GM12878 (cell line): ENCODE measurements at regions not wholly inside any gene's neighbourhood (a gene's known extent, or its start where the extent isn't known, plus 50 kb on each side); places are given as distances from the start of the nearest gene placed in this dataset.

Experiments
- ATAC-seq: fragments of 200-7000 bp; cut with Tn5 transposase; 3 replicates; pipeline ENCODE4 v1.9.1; 2020; ENCODE audit warnings: mild to moderate bottlenecking, moderate library complexity
- BruUV-seq: library from RNA; stranded (reverse); fragments of 400-500 nt; replicated peaks from 2 replicates; lab custom pipeline; 2021; lab: Mats Ljungman, UMichigan
- CTCF ChIA-PET: fragments of 300-600 bp; sonication (Branson Sonifier 250); formaldehyde crosslinking; extraction: SDS; loops from one replicate; lab custom pipeline; 2021; ENCODE audit warnings: inconsistent platforms; lab: Yijun Ruan, JAX
- POLR2A ChIA-PET: fragments of 350-600 bp; formaldehyde crosslinking; extraction: SDS; loops from one replicate; lab custom pipeline; 2021; ENCODE audit warnings: inconsistent platforms; lab: Charles Lee
- RAD21 ChIA-PET: fragments of 300-600 bp; sonication (Branson Sonifier 250); formaldehyde crosslinking; loops from one replicate; lab custom pipeline; 2023; ENCODE audit warnings: antibody characterized with exemption; ENCODE audit not compliant: unreplicated experiment; lab: Charles Lee
- SMC1A ChIA-PET: fragments of 300-600 bp; sonication (Branson Sonifier 250); formaldehyde crosslinking; loops from one replicate; lab custom pipeline; 2023; ENCODE audit not compliant: unreplicated experiment, uncharacterized antibody; lab: Charles Lee
- DNase-seq: peaks from one replicate; pipeline ENCODE4 v3.0.0-alpha.2; 2011; ENCODE audit warnings: low read depth, low spot score
- FAIRE-seq: peaks from 3 replicates; lab custom pipeline; 2011; peaks lifted over from hg19 to GRCh38; lab: Jason Lieb, UNC
- H2AFZ ChIP-seq: 2 replicates; pipeline ENCODE4 v1.6.0; 2011; ENCODE audit warnings: low read depth, low read length, control low read depth; ENCODE audit not compliant: control insufficient read depth
- H3K27ac ChIP-seq: 2 replicates; pipeline ENCODE4 v1.5.1; 2011; ENCODE audit warnings: control low read depth; ENCODE audit not compliant: control insufficient read depth, insufficient read depth
- H3K27me3 ChIP-seq, 2 experiments: replicated peaks in 1 of 2; 2 replicates each; pipeline versions ENCODE4 v1.6.0 to v1.6.1; 2011; ENCODE audit warnings: low read length in 1 of 2; ENCODE audit not compliant: control insufficient read depth in 2 of 2, insufficient read depth in 2 of 2
- H3K36me3 ChIP-seq, 2 experiments: 2 replicates each; pipeline ENCODE4 v1.5.1; 2011; ENCODE audit warnings: low read length in 1 of 2; ENCODE audit not compliant: control insufficient read depth in 2 of 2, insufficient read depth in 2 of 2
- H3K4me1 ChIP-seq: 2 replicates; pipeline ENCODE4 v1.6.1; 2011; ENCODE audit warnings: mild to moderate bottlenecking, low read length, moderate library complexity, mixed read lengths; ENCODE audit not compliant: control insufficient read depth, insufficient read depth
- H3K4me2 ChIP-seq: 2 replicates; pipeline ENCODE4 v1.6.0; 2011; ENCODE audit warnings: control low read depth; ENCODE audit not compliant: control insufficient read depth, insufficient read depth
- H3K4me3 ChIP-seq: fragments of 200-600 bp; sonication (generic); 2 replicates; pipeline ENCODE4 v1.5.1; 2016
- H3K79me2 ChIP-seq: 2 replicates; pipeline ENCODE4 v1.6.0; 2011; ENCODE audit warnings: low read length; ENCODE audit not compliant: control insufficient read depth, insufficient read depth
- H3K9ac ChIP-seq: 2 replicates; pipeline ENCODE4 v1.8.0; 2011; ENCODE audit warnings: low read length, control low read depth, mixed read lengths; ENCODE audit not compliant: control insufficient read depth, insufficient read depth
- H3K9me3 ChIP-seq: replicated peaks from 3 replicates; pipeline ENCODE4 v1.5.1; 2011; ENCODE audit warnings: mild to moderate bottlenecking, low read length; ENCODE audit not compliant: control insufficient read depth, insufficient read depth
- H4K20me1 ChIP-seq: 2 replicates; pipeline ENCODE4 v1.6.0; 2011; ENCODE audit not compliant: control insufficient read depth, insufficient read depth
- BCL11A ChIP-seq: IDR thresholded peaks from 2 replicates; pipeline ENCODE4 v1.6.1; 2011; ENCODE audit warnings: low read depth, low read length
- BRCA1 ChIP-seq: IDR thresholded peaks from 2 replicates; pipeline ENCODE4 v1.6.1; 2011; ENCODE audit warnings: low read depth, low read length, improper control_type of control experiment
- CBFB ChIP-seq: IDR thresholded peaks from 2 replicates; pipeline ENCODE4 v1.6.1; 2016; ENCODE audit warnings: antibody characterized with exemption, low read depth
- CEBPB ChIP-seq, 2 experiments: fragments of 150-350 bp in 1 of 2; IDR thresholded peaks; 2 replicates each; pipeline ENCODE4 v1.6.1; 2012 to 2014; ENCODE audit warnings: low read depth in 2 of 2, low read length in 2 of 2, borderline replicate concordance in 1 of 2, inconsistent platforms in 1 of 2
- CHD4 ChIP-seq: fragments of 200-600 bp; sonication (generic); IDR thresholded peaks from 2 replicates; pipeline ENCODE4 v1.6.1; 2016; ENCODE audit warnings: mild to moderate bottlenecking
- EP300 ChIP-seq, 2 experiments: fragments of 150-350 bp in 1 of 2; IDR thresholded peaks; 2 replicates each; pipeline ENCODE4 v1.6.1; 2011 to 2012; ENCODE audit warnings: low read depth in 2 of 2, low read length in 2 of 2, borderline replicate concordance in 1 of 2, improper control_type of control experiment in 1 of 2, inconsistent platforms in 1 of 2; ENCODE audit not compliant: control insufficient read depth in 1 of 2
- LARP7 ChIP-seq: fragments of 450-650 bp; IDR thresholded peaks from 2 replicates; pipeline ENCODE4 v1.6.1; 2017; ENCODE audit warnings: mild to moderate bottlenecking
- NBN ChIP-seq: fragments of 450-650 bp; IDR thresholded peaks from 2 replicates; pipeline ENCODE4 v1.6.1; 2016
- NFYA ChIP-seq: IDR thresholded peaks from 2 replicates; pipeline ENCODE4 v1.6.1; 2011; ENCODE audit warnings: low read depth, mild to moderate bottlenecking, low read length, improper control_type of control experiment, borderline replicate concordance
- PAX5 ChIP-seq: IDR thresholded peaks from 2 replicates; pipeline ENCODE4 v1.6.1; 2011; ENCODE audit warnings: low read depth, low read length, borderline replicate concordance
- RUNX3 ChIP-seq: IDR thresholded peaks from 2 replicates; pipeline ENCODE4 v1.6.1; 2012; ENCODE audit warnings: low read length, inconsistent platforms
- SREBF1 ChIP-seq: IDR thresholded peaks from 2 replicates; pipeline ENCODE4 v1.6.1; 2012; ENCODE audit warnings: mild to moderate bottlenecking, low read length
- TCF7 ChIP-seq: IDR thresholded peaks from 2 replicates; pipeline ENCODE4 v1.6.1; 2014; ENCODE audit warnings: antibody characterized with exemption, borderline replicate concordance
- ZBTB11 ChIP-seq: fragments of 450-650 bp; formaldehyde crosslinking; IDR thresholded peaks from 2 replicates; pipeline ENCODE4 v1.5.0; 2022; ENCODE audit warnings: mild to moderate bottlenecking, missing genetic modification characterization
- ZNF384 ChIP-seq: IDR thresholded peaks from 2 replicates; pipeline ENCODE4 v1.6.1; 2012; ENCODE audit warnings: low read depth, mild to moderate bottlenecking, low read length, improper control_type of control experiment, borderline replicate concordance
- ZNF687 ChIP-seq: fragments of 450-650 bp; IDR thresholded peaks from 2 replicates; pipeline ENCODE4 v1.6.1; 2017; ENCODE audit warnings: mild to moderate bottlenecking, moderate library complexity
- WGBS: methylation state at CpG from one replicate; pipeline ENCODE4 v1.1.6; 2016; ENCODE audit warnings: low lambda C conversion rate; ENCODE audit not compliant: insufficient replicate concordance, insufficient coverage; ENCODE audit errors: missing lambda C conversion rate; 5-methylcytosine and 5-hydroxymethylcytosine counted together
- in situ Hi-C: fragments of 300-500 bp; cut with MboI; formaldehyde crosslinking; loops from 9 replicates; pipeline ENCODE4 v1.14.3; 2018; ENCODE audit warnings: mixed read lengths
- intact Hi-C: fragments of 100-400 bp; cut with micrococcal nuclease; formaldehyde crosslinking; loops from one replicate; pipeline ENCODE4 v1.14.2; 2022; ENCODE audit not compliant: unreplicated experiment
- TF ChIP-seq, protein P1 (sequence below): IDR thresholded peaks from 2 replicates; pipeline ENCODE4 v1.6.1; 2011; ENCODE audit warnings: borderline replicate concordance, low read depth, mild to moderate bottlenecking, moderate library complexity, low read length; ENCODE audit not compliant: insufficient read depth, poor library complexity, severe bottlenecking

GRCh38 chr5:5980538-5980895 lies 397.8 kb downstream of the MED10 start:
- FAIRE-seq (no peak), DNase-seq (no peak), ATAC-seq (no peak)
- H3K4me1 ChIP-seq, result no peaks in the 10 kb centered on the region
- WGBS, result 26% methylated on average over 4 of the region's 4 CpGs
- no peaks in the 10 kb centered on the region for H3K79me2 ChIP-seq
- no peak overlapping the region for H3K9ac ChIP-seq
- no peaks in the 10 kb centered on the region for H3K36me3 ChIP-seq
- H3K4me3 ChIP-seq, result no peak overlapping the region
- RAD21 ChIA-PET, result no interaction called here
- intact Hi-C loops (no loop called here), in situ Hi-C loops (no loop called here)
- CTCF ChIA-PET, result no interaction called here
- SMC1A ChIA-PET, result no interaction called here
- no peak overlapping the region for H2AFZ ChIP-seq
- no peak overlapping the region for H3K4me2 ChIP-seq
- no TSS peak for BruUV-seq
- no peaks in the 10 kb centered on the region for H4K20me1 ChIP-seq
- no peak overlapping the region for H3K27ac ChIP-seq
- POLR2A ChIA-PET, result no interaction called here
- no peaks in the 10 kb centered on the region for H3K9me3 ChIP-seq
- H3K27me3 ChIP-seq, result no peaks in the 10 kb centered on the region
- TF ChIP-seq ZNF384, result no peak
- TF ChIP-seq, protein P1, sequence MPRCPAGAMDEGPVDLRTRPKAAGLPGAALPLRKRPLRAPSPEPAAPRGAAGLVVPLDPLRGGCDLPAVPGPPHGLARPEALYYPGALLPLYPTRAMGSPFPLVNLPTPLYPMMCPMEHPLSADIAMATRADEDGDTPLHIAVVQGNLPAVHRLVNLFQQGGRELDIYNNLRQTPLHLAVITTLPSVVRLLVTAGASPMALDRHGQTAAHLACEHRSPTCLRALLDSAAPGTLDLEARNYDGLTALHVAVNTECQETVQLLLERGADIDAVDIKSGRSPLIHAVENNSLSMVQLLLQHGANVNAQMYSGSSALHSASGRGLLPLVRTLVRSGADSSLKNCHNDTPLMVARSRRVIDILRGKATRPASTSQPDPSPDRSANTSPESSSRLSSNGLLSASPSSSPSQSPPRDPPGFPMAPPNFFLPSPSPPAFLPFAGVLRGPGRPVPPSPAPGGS, result no peak
- TF ChIP-seq SREBF1, result no peak
- TF ChIP-seq CHD4, result no peak
- no peak for TF ChIP-seq NBN
- no peak for TF ChIP-seq RUNX3
- TF ChIP-seq TCF7, result no peak
- no peak for TF ChIP-seq BRCA1
- TF ChIP-seq CEBPB (IDR thresholded peaks at IDR 0.05; ENCODE audit: borderline replicate concordance in 1 of 2, low read depth in 2 of 2, low read length in 2 of 2), result no peak
- TF ChIP-seq EP300 (IDR thresholded peaks at IDR 0.05; ENCODE audit: borderline replicate concordance in 1 of 2, control insufficient read depth in 1 of 2, low read depth in 2 of 2, low read length in 2 of 2), result no peak
- no peak for TF ChIP-seq ZBTB11 (CRISPR knock-in tag)
- no peak for TF ChIP-seq ZNF687
- TF ChIP-seq BCL11A, result no peak
- TF ChIP-seq PAX5, result no peak
- TF ChIP-seq LARP7, result no peak
- no peak for TF ChIP-seq CBFB
- no peak for TF ChIP-seq NFYA
